ENCODE measurements at regions not wholly inside any gene's neighbourhood (a gene's known extent, or its start where the extent isn't known, plus 50 kb on each side); places are given as distances from the start of the nearest gene placed in this dataset.

- DNase-seq, result no peak
- in situ Hi-C loops (cut with HindIII; ENCODE audit: low pct_ligation_motif_present, low pct_unique_long_range_greater_than_20kb, low sequenced_read_pairs), result no loop called here
Observed at GRCh38 chr12:46936042-46936441, 110.2 kb upstream of the SLC38A4 start.

- in situ Hi-C loops (cut with HindIII; ENCODE audit: low pct_ligation_motif_present, low pct_unique_long_range_greater_than_20kb, low sequenced_read_pairs), result no loop called here
- no peak for DNase-seq
Observed at GRCh38 chr12:46938071-46938678, 112.4 kb upstream of the SLC38A4 start.

- no peak for DNase-seq
- in situ Hi-C loops (cut with HindIII; ENCODE audit: low pct_ligation_motif_present, low pct_unique_long_range_greater_than_20kb, low sequenced_read_pairs), result no loop called here
Observed at GRCh38 chr12:46941981-46942380, 116.2 kb upstream of the SLC38A4 start.

GRCh38 chr12:46942579-46942978 is 116.8 kb upstream of the SLC38A4 start:
- peak; percentile 44 for DNase-seq
- in situ Hi-C loops (cut with HindIII; ENCODE audit: low pct_ligation_motif_present, low pct_unique_long_range_greater_than_20kb, low sequenced_read_pairs), result no loop called here

GRCh38 chr12:46944088-46944487 is 118.3 kb upstream of the SLC38A4 start:
- DNase-seq, result peak; percentile 41
- in situ Hi-C loops (cut with HindIII; ENCODE audit: low pct_ligation_motif_present, low pct_unique_long_range_greater_than_20kb, low sequenced_read_pairs), result no loop called here

- in situ Hi-C loops (cut with HindIII; ENCODE audit: low pct_ligation_motif_present, low pct_unique_long_range_greater_than_20kb, low sequenced_read_pairs), result no loop called here
- DNase-seq, result no peak
Observed at GRCh38 chr12:46944771-46945170, 119.0 kb upstream of the SLC38A4 start.

GRCh38 chr12:46945591-46945990 is 119.8 kb upstream of the SLC38A4 start:
- no peak for DNase-seq
- in situ Hi-C loops (cut with HindIII; ENCODE audit: low pct_ligation_motif_present, low pct_unique_long_range_greater_than_20kb, low sequenced_read_pairs), result no loop called here

- no peak for DNase-seq
- in situ Hi-C loops (cut with HindIII; ENCODE audit: low pct_ligation_motif_present, low pct_unique_long_range_greater_than_20kb, low sequenced_read_pairs), result no loop called here
Observed at GRCh38 chr12:46946137-46946536, 120.3 kb upstream of the SLC38A4 start.

GRCh38 chr12:46948936-46949545 is 123.2 kb upstream of the SLC38A4 start:
- in situ Hi-C loops (cut with HindIII; ENCODE audit: low pct_ligation_motif_present, low pct_unique_long_range_greater_than_20kb, low sequenced_read_pairs), result no loop called here
- no peak for DNase-seq

- in situ Hi-C loops (cut with HindIII; ENCODE audit: low pct_ligation_motif_present, low pct_unique_long_range_greater_than_20kb, low sequenced_read_pairs), result no loop called here
Observed at GRCh38 chr12:46950094-46950493, 124.3 kb upstream of the SLC38A4 start.

GRCh38 chr12:46952880-46953483 is 126.4 kb upstream of the PCED1B start:
- in situ Hi-C loops (cut with HindIII; ENCODE audit: low pct_ligation_motif_present, low pct_unique_long_range_greater_than_20kb, low sequenced_read_pairs), result no loop called here
- DNase-seq, result no peak

More at GRCh38 chr12:46950094-46950493, 124.3 kb upstream of the SLC38A4 start:
- DNase-seq, result no peak

- in situ Hi-C loops (cut with HindIII; ENCODE audit: low pct_ligation_motif_present, low pct_unique_long_range_greater_than_20kb, low sequenced_read_pairs), result no loop called here
- no peak for DNase-seq
Observed at GRCh38 chr12:46956451-46957035, 122.9 kb upstream of the PCED1B start.

GRCh38 chr12:46958053-46958452 is 121.4 kb upstream of the PCED1B start:
- in situ Hi-C loops (cut with HindIII; ENCODE audit: low pct_ligation_motif_present, low pct_unique_long_range_greater_than_20kb, low sequenced_read_pairs), result no loop called here
- no peak for DNase-seq

GRCh38 chr12:46958599-46959290 is 120.7 kb upstream of the PCED1B start:
- no peak for DNase-seq
- in situ Hi-C loops (cut with HindIII; ENCODE audit: low pct_ligation_motif_present, low pct_unique_long_range_greater_than_20kb, low sequenced_read_pairs), result no loop called here

- in situ Hi-C loops (cut with HindIII; ENCODE audit: low pct_ligation_motif_present, low pct_unique_long_range_greater_than_20kb, low sequenced_read_pairs), result no loop called here
- peak; percentile 54 for DNase-seq
Observed at GRCh38 chr12:46959502-46959901, 119.9 kb upstream of the PCED1B start.

- in situ Hi-C loops (cut with HindIII; ENCODE audit: low pct_ligation_motif_present, low pct_unique_long_range_greater_than_20kb, low sequenced_read_pairs), result no loop called here
- no peak for DNase-seq
Observed at GRCh38 chr12:46960681-46961080, 118.7 kb upstream of the PCED1B start.

- in situ Hi-C loops (cut with HindIII; ENCODE audit: low pct_ligation_motif_present, low pct_unique_long_range_greater_than_20kb, low sequenced_read_pairs), result no loop called here
- DNase-seq, result no peak
Observed at GRCh38 chr12:46963191-46963590, 116.2 kb upstream of the PCED1B start.

GRCh38 chr12:46963977-46964971 is 115.1 kb upstream of the PCED1B start:
- peak; percentile 79 for DNase-seq
- in situ Hi-C loops (cut with HindIII; ENCODE audit: low pct_ligation_motif_present, low pct_unique_long_range_greater_than_20kb, low sequenced_read_pairs), result no loop called here

All from ACHN (cell line).